H1 (cell line): ENCODE measurements at regions not wholly inside any gene's neighbourhood (a gene's known extent, or its start where the extent isn't known, plus 50 kb on each side); places are given as distances from the start of the nearest gene placed in this dataset.

Experiments used
- CTCF ChIA-PET: fragments of 300-600 bp; sonication (Branson Sonifier 250); formaldehyde crosslinking; loops from one replicate; lab custom pipeline; 2021; ENCODE audit not compliant: partially characterized antibody; lab: Charles Lee
- POLR2A ChIA-PET: fragments of 300-600 bp; sonication (Branson Sonifier 250); formaldehyde crosslinking; loops from one replicate; lab custom pipeline; 2021; ENCODE audit warnings: inconsistent platforms; ENCODE audit not compliant: partially characterized antibody; lab: Charles Lee
- DNase-seq, 2 experiments: peaks; one replicate each; pipeline versions ENCODE4 v3.0.0 to v3.0.0-alpha.2; 2010 to 2022; ENCODE audit warnings: low spot score in 2 of 2, low read depth in 1 of 2, mixed read lengths in 1 of 2
- FAIRE-seq: peaks from 2 replicates; lab custom pipeline; 2011; peaks lifted over from hg19 to GRCh38; lab: Jason Lieb, UNC
- H2AFZ ChIP-seq: 2 replicates; pipeline ENCODE4 v1.8.1; 2012; ENCODE audit warnings: low read length, inconsistent platforms
- H2AK5ac ChIP-seq: 2 replicates; pipeline ENCODE4 v1.6.1; 2013; ENCODE audit warnings: low read depth, low read length
- H2BK120ac ChIP-seq: replicated peaks from 2 replicates; pipeline ENCODE3; 2013; ENCODE audit warnings: low read depth, low read length, inconsistent platforms
- H2BK12ac ChIP-seq: 2 replicates; pipeline ENCODE4 v1.6.1; 2013; ENCODE audit warnings: low read depth, low read length
- H2BK15ac ChIP-seq: 2 replicates; pipeline ENCODE4 v1.6.1; 2013; ENCODE audit warnings: low read length
- H2BK20ac ChIP-seq: 2 replicates; pipeline ENCODE4 v1.6.1; 2013; ENCODE audit warnings: low read length
- H2BK5ac ChIP-seq: 2 replicates; pipeline ENCODE4 v1.6.1; 2013; ENCODE audit warnings: low read depth, low read length
- H3K14ac ChIP-seq: 2 replicates; pipeline ENCODE4 v1.6.1; 2013; ENCODE audit warnings: inconsistent platforms; ENCODE audit not compliant: insufficient read length
- H3K18ac ChIP-seq: 2 replicates; pipeline ENCODE4 v1.6.1; 2013; ENCODE audit warnings: low read length; ENCODE audit errors: extremely low read depth
- H3K23ac ChIP-seq: 2 replicates; pipeline ENCODE4 v1.6.1; 2013; ENCODE audit warnings: inconsistent platforms; ENCODE audit not compliant: insufficient read length
- H3K23me2 ChIP-seq: 2 replicates; pipeline ENCODE4 v1.6.1; 2013; ENCODE audit warnings: low read depth, low read length
- H3K27ac ChIP-seq: 2 replicates; pipeline ENCODE4 v1.6.1; 2011; ENCODE audit warnings: low read depth, low read length, inconsistent platforms
- H3K27me3 ChIP-seq, 4 experiments: replicated peaks in 1 of 4; 1 replicate in 1 of 4; 2 replicates in 3 of 4; pipeline versions ENCODE4 v1.6.1 to v1.8.1; 2011 to 2013; ENCODE audit warnings: low read length in 3 of 4, mild to moderate bottlenecking in 3 of 4, inconsistent platforms in 2 of 4, mixed read lengths in 2 of 4, moderate library complexity in 1 of 4; ENCODE audit not compliant: control insufficient read depth in 3 of 4, insufficient read depth in 3 of 4; ENCODE audit errors: extremely low read depth in 1 of 4
- H3K36me3 ChIP-seq, 4 experiments: 2 replicates each; pipeline versions ENCODE4 v1.6.1 to v1.8.1; 2011 to 2013; ENCODE audit warnings: mild to moderate bottlenecking in 4 of 4, low read length in 3 of 4, moderate library complexity in 2 of 4, control low read depth in 1 of 4, inconsistent platforms in 1 of 4; ENCODE audit not compliant: insufficient read depth in 4 of 4, control insufficient read depth in 2 of 4
- H3K4ac ChIP-seq: replicated peaks from 2 replicates; pipeline ENCODE3; 2013; ENCODE audit warnings: low read length, low read depth, mixed read lengths, inconsistent platforms; ENCODE audit not compliant: insufficient read length
- H3K4me1 ChIP-seq, 4 experiments: replicated peaks in 1 of 4; 1 replicate in 1 of 4; 2 replicates in 3 of 4; pipeline versions ENCODE4 v1.6.1 to v1.8.1; 2011 to 2013; ENCODE audit warnings: low read length in 3 of 4, inconsistent platforms in 2 of 4, mixed read lengths in 1 of 4; ENCODE audit not compliant: insufficient read depth in 4 of 4, control insufficient read depth in 3 of 4
- H3K4me2 ChIP-seq, 2 experiments: 2 replicates each; pipeline versions ENCODE4 v1.6.1 to v1.8.1; 2011 to 2013; ENCODE audit warnings: low read depth in 2 of 2, low read length in 2 of 2, control low read depth in 1 of 2, inconsistent platforms in 1 of 2, mild to moderate bottlenecking in 1 of 2; ENCODE audit not compliant: insufficient read depth in 1 of 2
- H3K4me3 ChIP-seq, 4 experiments: fragments of 200-600, 300-600 bp in 1 of 4; sonication (generic), shearing (Covaris generic), sonication (Bioruptor Twin) in 1 of 4; 2 replicates each; pipeline versions ENCODE4 v1.5.1 to v1.8.1; 2011 to 2016; ENCODE audit warnings: low read length in 4 of 4, low read depth in 3 of 4, control low read depth in 2 of 4, inconsistent platforms in 2 of 4, mild to moderate bottlenecking in 2 of 4, mixed read lengths in 1 of 4, moderate library complexity in 1 of 4; ENCODE audit not compliant: insufficient read depth in 2 of 4; ENCODE audit errors: extremely low read depth in 1 of 4
- H3K56ac ChIP-seq: replicated peaks from 2 replicates; pipeline ENCODE3; 2013; ENCODE audit warnings: low read depth, mild to moderate bottlenecking, mixed read lengths, low read length, inconsistent platforms; ENCODE audit not compliant: insufficient read length
- H3K79me1 ChIP-seq: 2 replicates; pipeline ENCODE4 v1.6.1; 2013; ENCODE audit warnings: low read depth, low read length, control low read depth
- H3K79me2 ChIP-seq, 2 experiments: 2 replicates each; pipeline versions ENCODE4 v1.6.1 to v1.8.1; 2012 to 2013; ENCODE audit warnings: low read length in 2 of 2, mild to moderate bottlenecking in 2 of 2, inconsistent platforms in 1 of 2; ENCODE audit not compliant: insufficient read depth in 2 of 2, control insufficient read depth in 1 of 2
- H3K9ac ChIP-seq, 4 experiments: replicated peaks in 1 of 4; 1 replicate in 1 of 4; 2 replicates in 3 of 4; pipeline versions ENCODE4 v1.6.1 to v1.8.1; 2011 to 2013; ENCODE audit warnings: low read depth in 3 of 4, low read length in 3 of 4, control low read depth in 2 of 4, mild to moderate bottlenecking in 2 of 4, moderate library complexity in 2 of 4, inconsistent platforms in 1 of 4; ENCODE audit errors: extremely low read depth in 1 of 4
- H3K9me3 ChIP-seq, 2 experiments: 2 replicates each; pipeline versions ENCODE4 v1.6.1 to v1.8.1; 2012 to 2013; ENCODE audit warnings: mild to moderate bottlenecking in 2 of 2, moderate library complexity in 2 of 2, control low read depth in 1 of 2, inconsistent platforms in 1 of 2, low read depth in 1 of 2, low read length in 1 of 2, mixed read lengths in 1 of 2; ENCODE audit not compliant: insufficient read depth in 2 of 2
- H4K20me1 ChIP-seq, 2 experiments: replicated peaks in 1 of 2; 2 replicates each; pipeline versions ENCODE3 to v1.8.1; 2011 to 2013; ENCODE audit warnings: inconsistent platforms in 2 of 2, low read length in 2 of 2, mild to moderate bottlenecking in 1 of 2; ENCODE audit not compliant: insufficient read depth in 2 of 2, control insufficient read depth in 1 of 2
- H4K5ac ChIP-seq: 2 replicates; pipeline ENCODE4 v1.6.1; 2013; ENCODE audit warnings: low read length, low read depth, mixed read lengths, inconsistent platforms; ENCODE audit not compliant: insufficient read length
- H4K8ac ChIP-seq: 2 replicates; pipeline ENCODE4 v1.8.0; 2013; ENCODE audit warnings: mild to moderate bottlenecking, moderate library complexity, low read length, inconsistent platforms; ENCODE audit not compliant: insufficient read depth; ENCODE audit errors: extremely low read depth
- H4K91ac ChIP-seq: replicated peaks from 2 replicates; pipeline ENCODE3; 2013; ENCODE audit warnings: low read length, mixed read lengths, inconsistent platforms; ENCODE audit not compliant: insufficient read length
- NANOG ChIP-seq: IDR thresholded peaks from 2 replicates; pipeline ENCODE4 v1.6.1; 2011; ENCODE audit warnings: low read length, low read depth, mild to moderate bottlenecking, inconsistent platforms; ENCODE audit not compliant: insufficient read depth, poor library complexity, severe bottlenecking
- SIN3A ChIP-seq, 2 experiments: IDR thresholded peaks in 1 of 2; conservative IDR thresholded peaks in 1 of 2; 2 replicates each; pipeline ENCODE4 v1.6.1; 2011 to 2012; ENCODE audit warnings: low read length in 2 of 2, improper control_type of control experiment in 1 of 2, low read depth in 1 of 2, mild to moderate bottlenecking in 1 of 2
- TCF12 ChIP-seq: IDR thresholded peaks from 2 replicates; pipeline ENCODE4 v1.6.1; 2011; ENCODE audit warnings: low read depth, mild to moderate bottlenecking, low read length
- WGBS, 2 experiments: shearing (Covaris generic) in 1 of 2; methylation state at CpG; one replicate each; pipeline versions ENCODE4 v1.1.6 to v1.1.7; 2013 to 2015; ENCODE audit warnings: low lambda C conversion rate in 2 of 2, mixed read lengths in 2 of 2, inconsistent platforms in 1 of 2, low coverage in 1 of 2, missing lambda C conversion rate in 1 of 2; ENCODE audit not compliant: insufficient replicate concordance in 2 of 2, insufficient coverage in 1 of 2, insufficient read length in 1 of 2; ENCODE audit errors: extremely low coverage in 1 of 2, missing lambda C conversion rate in 1 of 2; 5-methylcytosine and 5-hydroxymethylcytosine counted together

DNA sequence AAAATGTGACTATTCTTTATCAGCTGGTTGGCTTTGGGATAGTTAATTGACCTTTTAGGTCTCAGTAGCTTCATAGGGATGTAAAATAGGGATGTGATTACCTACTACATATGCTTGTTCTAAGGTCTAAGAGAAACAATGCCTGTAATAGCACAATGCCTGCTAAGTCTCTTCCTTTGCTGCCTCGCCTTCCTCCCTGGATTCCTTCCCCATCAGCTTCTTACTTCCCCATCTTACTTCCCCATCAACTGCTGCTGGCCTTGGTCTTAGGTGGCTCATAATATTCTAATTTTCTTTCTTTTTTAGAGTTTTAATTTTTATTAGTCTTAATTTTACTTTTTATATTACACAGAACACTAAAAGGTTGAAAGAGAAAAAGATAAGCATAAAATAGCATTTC lies 59.2 kb upstream of the GOT2 start:
- no peak overlapping the region for H2BK15ac ChIP-seq
- H3K4me1 ChIP-seq, result no peaks in the 10 kb centered on the region; a peak in 1 of 7 replicates
- H3K9me3 ChIP-seq, result no peaks in the 10 kb centered on the region
- no peak overlapping the region for H4K5ac ChIP-seq
- H3K27ac ChIP-seq, result no peak overlapping the region
- H3K4ac ChIP-seq, result no peak overlapping the region
- no peak overlapping the region for H3K4me2 ChIP-seq
- no peaks in the 10 kb centered on the region for H3K23me2 ChIP-seq
- no peaks in the 10 kb centered on the region for H3K27me3 ChIP-seq
- no peak overlapping the region for H4K8ac ChIP-seq
- H3K79me1 ChIP-seq, result no peaks in the 10 kb centered on the region
- DNase-seq (no peak), FAIRE-seq (no peak)
- no peaks in the 10 kb centered on the region for H3K79me2 ChIP-seq
- H3K9ac ChIP-seq, result no peak overlapping the region
- H2BK20ac ChIP-seq, result no peak overlapping the region
- H3K18ac ChIP-seq, result no peak overlapping the region
- no peak overlapping the region for H3K14ac ChIP-seq
- no peak overlapping the region for H2BK5ac ChIP-seq
- CTCF ChIA-PET, result interaction anchor here (1.9 kb wide), 1 partner anchor 20 kb away, joined by 8 read pairs; no protein-coding TSS in a partner anchor
- WGBS, 2 experiments, result 100% methylated on average over 1 of the region's 1 CpG; no CpG with 5 or more reads in 1 of the 2 experiments
- no peak overlapping the region; the same call in 1 of the 2 replicates for H2AFZ ChIP-seq
- H3K23ac ChIP-seq, result no peak overlapping the region
- H2BK12ac ChIP-seq, result no peak overlapping the region
- no peak overlapping the region for H3K4me3 ChIP-seq
- H3K56ac ChIP-seq, result no peak overlapping the region
- no peaks in the 10 kb centered on the region for H4K20me1 ChIP-seq
- H4K91ac ChIP-seq, result no peak overlapping the region
- no peaks in the 10 kb centered on the region for H3K36me3 ChIP-seq
- no peak overlapping the region for H2AK5ac ChIP-seq
- POLR2A ChIA-PET, result no interaction called here
- no peak overlapping the region for H2BK120ac ChIP-seq
- TF ChIP-seq NANOG, result no peak
- TF ChIP-seq TCF12, result no peak
- TF ChIP-seq SIN3A (conservative IDR thresholded peaks at IDR 0.05 in 1 of 2, IDR thresholded peaks at IDR 0.05 in 1 of 2; ENCODE audit: low read depth in 1 of 2, low read length in 2 of 2), result no peak
